SK-N-DZ (cell line): ENCODE measurements at regions not wholly inside any gene's neighbourhood (a gene's known extent, or its start where the extent isn't known, plus 50 kb on each side); places are given as distances from the start of the nearest gene placed in this dataset.

Experiments used
- DNase-seq: peaks from one replicate; pipeline ENCODE4 v3.0.0-alpha.2; 2015; ENCODE audit warnings: low spot score

DNA sequence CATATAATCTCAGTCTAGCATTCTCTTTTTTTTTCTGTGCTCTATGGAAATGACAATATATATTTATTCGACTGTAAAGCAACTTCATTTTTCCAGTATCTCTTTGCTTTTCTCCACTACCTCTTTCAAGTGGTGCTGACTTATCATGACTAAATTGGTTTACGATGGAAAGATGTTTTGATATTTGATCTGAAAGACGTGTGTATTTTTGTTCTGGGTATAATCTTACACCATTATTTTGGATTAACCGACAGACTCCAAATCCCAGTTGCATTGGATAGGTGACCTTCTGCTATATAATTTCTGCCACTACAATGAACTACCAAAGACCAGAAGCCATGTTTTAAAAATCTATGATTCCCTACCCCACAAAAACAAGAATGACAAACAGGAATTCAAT, 380.5 kb upstream of the NFE2L3 start:
- no peak for DNase-seq

DNA sequence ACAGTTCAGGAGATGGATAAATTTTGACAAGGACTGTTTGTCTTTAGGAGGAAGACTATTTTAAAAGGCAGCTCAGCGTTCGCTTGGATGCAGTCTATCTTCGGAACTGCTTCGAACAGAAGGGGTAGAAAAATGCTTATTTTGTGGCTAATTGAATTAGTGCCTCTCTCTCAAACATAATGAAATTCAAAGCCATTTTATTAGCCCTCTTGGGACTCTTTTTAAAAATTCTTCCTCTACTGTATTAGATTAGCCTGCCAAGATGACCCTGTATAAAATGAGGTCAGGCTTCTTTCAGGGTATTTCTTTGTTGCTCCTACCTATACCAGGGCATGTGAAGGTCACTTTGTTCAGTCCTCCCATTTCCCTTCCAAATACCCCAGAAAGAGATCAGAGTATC, 379.2 kb upstream of the NFE2L3 start:
- peak; percentile 91 for DNase-seq

- DNase-seq: no peak
These were observed 377.3 kb upstream of the NFE2L3 start for GRCh38 chr7:25774675-25775074.

DNA sequence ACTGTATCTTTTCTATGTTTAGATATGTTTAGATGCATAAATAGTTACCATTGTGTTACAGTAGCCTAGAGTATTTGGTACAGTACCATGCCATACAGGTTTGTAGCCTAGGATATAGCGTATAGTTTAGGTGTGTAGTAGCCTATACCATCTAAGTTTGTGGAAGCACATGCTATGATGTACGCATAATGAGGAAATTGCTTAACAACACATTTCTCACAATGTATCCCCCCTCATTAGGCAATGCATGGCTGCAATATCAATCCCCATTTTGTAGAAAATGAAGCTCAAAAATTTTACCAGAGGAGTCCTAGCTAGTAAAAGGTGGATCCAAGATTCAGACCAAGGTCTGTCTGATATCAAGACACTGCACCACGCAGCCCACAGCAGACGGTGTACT, 376.4 kb upstream of the NFE2L3 start:
- DNase-seq: no peak

- no peak for DNase-seq
These were observed 375.8 kb upstream of the NFE2L3 start for GRCh38 chr7:25775999-25776743.

DNA sequence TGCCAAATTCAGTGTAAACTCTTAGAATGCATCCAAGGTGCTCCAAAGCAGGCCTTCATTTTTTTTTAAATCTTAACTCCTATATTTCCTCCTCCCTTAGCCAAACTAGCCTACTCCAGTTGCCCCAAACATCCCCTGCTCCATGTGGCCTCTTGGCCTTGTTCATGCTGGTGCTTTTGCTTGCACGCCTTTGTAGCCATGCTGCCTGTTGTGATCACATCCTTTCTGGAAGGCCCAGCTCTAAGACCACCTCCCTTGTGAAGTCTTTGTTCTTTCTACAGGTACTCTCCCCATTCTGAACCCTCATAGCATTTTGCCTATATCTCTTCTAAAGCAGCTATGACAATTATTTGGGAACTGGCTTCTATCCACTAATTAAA, 375.3 kb upstream of the NFE2L3 start:
- no peak for DNase-seq

DNA sequence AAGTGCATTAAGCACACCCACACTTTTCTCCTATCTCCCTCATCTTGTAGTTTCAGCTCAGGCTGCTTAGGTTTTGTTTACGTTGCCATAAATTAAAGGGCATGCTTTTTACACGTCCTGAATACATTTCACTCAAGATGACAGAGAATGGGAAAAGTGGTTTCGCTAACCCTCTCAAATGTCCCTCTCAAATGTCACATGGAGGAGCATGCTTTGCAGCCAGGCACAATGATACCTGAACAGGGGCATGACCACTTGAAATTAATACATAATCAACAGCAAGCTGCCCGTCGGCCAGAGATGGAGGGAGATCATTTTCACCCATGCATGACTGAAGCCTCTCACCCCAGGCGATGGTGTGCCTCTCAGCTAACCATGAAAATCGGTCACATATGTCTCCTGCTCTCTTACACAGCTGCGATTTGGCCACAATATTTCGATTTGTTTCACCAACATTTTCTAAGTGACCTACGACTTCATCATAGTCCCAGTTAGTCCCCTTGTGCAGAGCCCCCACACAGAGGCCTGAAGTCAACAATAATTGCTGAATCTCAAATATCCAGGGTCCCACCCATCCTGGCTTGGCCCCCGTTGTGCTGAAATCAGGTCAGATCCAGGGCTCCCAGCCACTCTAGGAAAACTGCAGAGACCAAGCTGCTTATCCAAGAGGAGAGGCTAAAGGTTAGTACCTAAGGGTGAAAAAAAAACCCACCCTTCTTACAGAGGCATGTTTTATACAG, 373.9 kb upstream of the NFE2L3 start:
- peak; percentile 73 for DNase-seq

- no peak for DNase-seq
These were observed 372.9 kb upstream of the NFE2L3 start for GRCh38 chr7:25779002-25779546.

DNA sequence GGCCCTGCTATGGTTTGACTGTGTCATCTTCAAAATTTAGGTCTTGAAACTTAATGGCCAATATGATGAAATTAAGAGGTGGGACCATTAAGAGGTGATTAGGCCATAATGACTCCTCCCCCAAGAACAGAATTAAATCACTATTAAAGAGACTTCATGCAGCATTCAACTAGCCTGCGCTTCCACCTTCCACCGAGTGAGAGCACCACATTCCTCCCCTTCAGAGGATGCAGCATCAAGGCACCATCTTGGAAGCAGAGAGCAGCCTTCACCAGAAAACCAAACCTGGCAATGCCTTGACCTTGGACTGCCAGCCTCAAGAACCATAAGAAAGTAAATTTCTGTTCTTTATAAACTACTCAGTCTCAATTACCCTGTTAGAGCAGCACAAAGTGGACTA, 371.1 kb upstream of the NFE2L3 start:
- no peak for DNase-seq

- DNase-seq: no peak
These were observed 370.3 kb upstream of the NFE2L3 start for GRCh38 chr7:25781704-25782103.

GRCh38 chr7:25786936-25787335, 365.1 kb upstream of the NFE2L3 start:
- DNase-seq: no peak

- no peak for DNase-seq
These were observed 364.7 kb upstream of the NFE2L3 start for GRCh38 chr7:25787336-25787735.

DNA sequence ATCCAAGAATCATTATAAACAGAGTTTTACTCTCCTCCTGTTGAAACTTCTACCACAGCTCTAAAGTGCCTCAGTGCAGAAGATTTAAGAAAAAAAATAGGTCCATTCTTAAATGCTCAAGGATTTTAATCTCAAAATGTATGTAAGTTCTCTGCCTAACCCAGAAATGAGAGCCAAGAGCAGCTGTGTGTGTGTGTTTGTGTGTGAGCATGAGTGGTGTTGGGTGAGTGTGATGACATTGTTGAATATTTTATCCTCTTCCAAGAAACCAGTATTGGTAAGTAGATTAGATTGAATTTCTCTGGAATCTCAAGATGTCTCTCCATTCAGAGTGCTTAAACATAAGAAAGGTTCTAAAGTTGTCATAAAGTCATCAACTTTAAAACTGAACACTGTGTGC, 363.6 kb upstream of the NFE2L3 start:
- DNase-seq: no peak

GRCh38 chr7:25788961-25789620, 362.9 kb upstream of the NFE2L3 start:
- no peak for DNase-seq

DNA sequence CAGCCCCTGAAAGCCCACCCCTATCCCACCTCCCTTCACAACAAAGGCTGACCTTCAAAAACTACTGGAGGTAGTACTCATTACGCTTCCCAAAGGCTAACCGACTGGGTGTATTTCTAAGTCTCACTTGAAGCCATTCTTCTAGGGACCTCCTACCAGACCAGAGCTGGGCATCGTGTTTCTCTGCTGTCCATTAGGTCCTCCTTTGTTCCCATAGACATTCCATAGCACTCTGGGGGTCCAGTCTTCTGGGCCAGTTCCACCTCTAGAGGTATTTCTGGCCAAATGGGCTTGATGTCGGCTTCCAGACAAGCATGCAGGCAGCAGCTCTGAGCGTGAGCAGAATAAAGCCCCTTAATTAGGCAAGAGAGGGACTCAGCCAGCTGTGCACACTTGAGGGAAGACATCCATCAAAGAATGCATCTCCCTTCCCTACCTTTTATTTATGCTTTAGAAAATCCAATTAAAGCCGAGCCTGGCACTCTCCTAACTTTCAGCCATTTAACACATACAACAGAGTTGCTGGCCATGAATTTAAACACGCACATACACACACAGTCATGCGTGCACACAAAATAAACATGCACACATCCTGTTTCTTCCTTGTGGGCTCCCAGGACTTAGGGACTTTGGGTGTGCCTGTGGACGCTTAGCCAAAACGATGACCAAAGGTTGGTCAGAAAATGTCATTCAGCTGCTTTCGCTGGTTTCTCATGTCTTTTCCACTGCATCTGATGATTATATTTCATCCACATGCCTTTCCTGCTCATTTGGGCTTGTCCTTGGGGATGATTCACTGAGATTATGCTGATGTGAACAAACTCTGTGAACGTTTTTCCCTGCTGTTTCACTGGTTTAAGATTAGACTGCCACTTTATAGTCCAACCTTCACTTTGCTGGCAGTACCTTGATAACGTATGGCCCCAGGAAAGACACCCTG, 362.0 kb upstream of the NFE2L3 start:
- peak; percentile 34 for DNase-seq

DNA sequence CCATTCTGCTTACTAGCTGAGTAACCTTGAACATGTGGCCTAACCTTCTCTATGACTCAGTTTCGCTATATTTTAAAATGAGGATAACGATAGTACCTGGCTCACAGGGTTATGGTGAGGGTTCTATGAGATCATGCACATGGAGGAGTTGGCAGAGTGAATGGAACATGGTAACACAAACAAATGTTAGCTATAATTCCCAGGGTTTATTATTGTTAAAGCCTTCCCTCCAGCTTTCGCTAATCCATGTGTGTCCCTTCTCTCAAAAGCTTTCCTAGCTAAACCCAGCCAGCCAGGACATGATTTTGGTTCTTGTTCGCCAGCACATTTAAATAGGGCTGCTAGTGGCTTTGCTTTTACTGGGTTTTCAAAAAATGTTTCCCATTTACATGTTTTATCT, 361.0 kb upstream of the NFE2L3 start:
- DNase-seq: no peak

DNA sequence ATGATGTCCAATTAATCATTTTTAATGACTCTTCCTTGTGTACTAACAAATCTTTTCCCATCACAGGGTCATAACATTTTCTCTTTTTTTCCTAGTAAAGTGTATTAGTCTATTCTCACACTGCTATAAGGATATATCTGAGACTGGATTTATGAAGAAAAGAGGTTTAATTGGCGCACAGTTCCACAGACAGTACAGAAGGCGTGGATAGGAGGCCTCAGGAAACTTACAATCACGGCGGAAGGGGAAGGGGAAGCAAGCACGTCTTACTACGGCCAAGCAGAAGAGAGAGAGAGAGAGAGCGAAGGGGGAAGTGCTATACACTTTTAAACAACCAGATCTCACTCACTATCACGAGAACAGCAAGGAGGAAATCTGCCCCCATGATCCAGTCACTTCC, 359.4 kb upstream of the NFE2L3 start:
- DNase-seq: no peak

DNA sequence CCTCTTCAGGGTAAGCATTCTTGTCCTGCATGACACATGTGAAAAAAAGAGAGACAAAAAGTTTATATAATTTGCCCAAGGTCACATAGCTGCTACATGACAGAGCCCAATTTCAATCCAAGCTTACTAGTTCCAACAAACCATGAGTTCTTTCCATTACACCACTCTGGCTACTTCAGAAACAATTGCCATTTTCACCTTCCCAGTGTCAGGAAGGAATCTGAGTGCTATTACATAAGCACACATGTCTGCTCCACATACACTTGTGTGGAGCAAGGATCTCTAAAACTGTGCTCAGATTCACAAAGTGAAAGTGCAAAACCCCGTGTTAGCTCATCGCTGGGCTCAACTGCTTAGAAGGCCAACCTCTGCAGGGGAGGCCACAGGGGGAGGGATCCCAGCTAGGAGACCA, 356.2 kb upstream of the NFE2L3 start:
- no peak for DNase-seq

DNA sequence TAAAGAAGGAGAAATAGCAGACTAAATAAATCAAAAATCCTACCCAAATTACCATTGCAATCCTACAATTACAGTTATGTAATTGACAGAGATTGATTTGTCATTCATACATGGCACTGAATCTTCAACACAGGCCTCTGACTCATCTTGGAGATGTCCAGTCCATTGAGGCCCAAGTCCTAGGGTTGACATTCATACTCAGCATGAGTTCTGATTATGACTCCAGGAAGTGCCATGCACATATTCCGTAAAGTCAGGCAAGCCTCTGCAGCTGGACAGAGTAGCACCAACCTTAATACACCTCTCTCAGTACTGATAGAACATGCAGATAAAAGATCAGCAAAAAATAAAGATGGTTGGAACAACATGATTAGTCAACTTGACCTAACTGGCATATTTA, 353.7 kb upstream of the NFE2L3 start:
- DNase-seq: no peak

DNA sequence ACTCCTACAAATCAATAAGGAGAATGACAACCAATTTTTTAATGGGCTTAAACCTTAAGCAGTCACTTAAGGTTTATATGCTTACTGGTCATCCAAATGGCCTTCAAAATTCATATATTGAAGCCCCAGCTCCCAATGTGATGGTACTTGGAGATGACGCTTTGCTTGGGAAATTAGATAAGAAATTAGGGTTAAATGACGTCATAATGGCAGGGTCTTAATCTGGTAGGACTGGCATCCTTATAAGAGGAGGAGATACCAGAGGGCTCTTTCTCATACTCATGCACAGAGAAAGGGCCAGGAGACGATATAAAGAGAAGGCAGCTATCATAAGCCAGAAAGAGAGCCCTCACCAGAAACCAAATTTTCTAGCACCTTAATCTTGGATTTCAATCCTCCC, 350.8 kb upstream of the NFE2L3 start:
- no peak for DNase-seq

DNA sequence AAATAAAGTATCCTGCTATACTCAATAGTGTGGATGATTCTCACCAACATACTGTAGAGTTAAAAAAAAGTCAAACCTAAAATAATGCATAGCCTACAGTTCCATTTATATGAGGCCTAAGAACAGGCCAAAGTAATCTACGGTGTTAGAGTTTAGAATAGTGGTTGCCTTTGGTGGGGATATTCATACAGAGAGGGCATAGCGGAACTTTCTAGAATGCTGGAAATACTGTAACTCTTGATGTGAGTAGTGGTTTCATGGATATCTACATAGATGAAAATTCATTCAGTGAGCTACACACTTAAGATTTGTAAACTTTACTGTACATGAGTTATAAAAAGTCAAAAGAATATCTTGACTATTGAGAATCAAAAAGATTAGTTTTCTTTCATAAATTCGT, 349.9 kb upstream of the NFE2L3 start:
- DNase-seq: no peak
